GM23248 (cell line): ENCODE measurements at regions not wholly inside any gene's neighbourhood (a gene's known extent, or its start where the extent isn't known, plus 50 kb on each side); places are given as distances from the start of the nearest gene placed in this dataset.

Experiments
- EZH2 ChIP-seq: fragments of 200-600 bp; sonication (generic); IDR thresholded peaks from 2 replicates; pipeline ENCODE4 v1.6.1; 2018; ENCODE audit warnings: antibody characterized with exemption, mild to moderate bottlenecking; ENCODE audit not compliant: insufficient read depth, poor library complexity, severe bottlenecking
- EZH2phosphoT487 ChIP-seq: fragments of 200-600 bp; sonication (generic); IDR thresholded peaks from 2 replicates; pipeline ENCODE4 v1.6.1; 2018; ENCODE audit warnings: antibody characterized with exemption, moderate library complexity, mild to moderate bottlenecking, low read depth; ENCODE audit not compliant: insufficient read depth

- no peak for TF ChIP-seq EZH2phosphoT487
- no peak for TF ChIP-seq EZH2
Measured at GRCh38 chr10:42995537-42995936, 81.3 kb upstream of the RET start.
